Trophoblast cell (in vitro differentiated cells and primary cell): ENCODE measurements at regions not wholly inside any gene's neighbourhood (a gene's known extent, or its start where the extent isn't known, plus 50 kb on each side); places are given as distances from the start of the nearest gene placed in this dataset.
"Not testable (repeated sequence)": the region's sequence is repeated elsewhere in the genome, so short reads cannot be mapped to it uniquely, and the experiment has no call there.

Source experiments
- DNase-seq, 2 donors: peaks; one replicate each; pipeline ENCODE4 v3.0.0-alpha.2; 2016
- H2AFZ ChIP-seq: 2 replicates; pipeline ENCODE4 v1.6.1; 2013; ENCODE audit warnings: low read length, moderate library complexity, mild to moderate bottlenecking; ENCODE audit not compliant: insufficient read depth, poor library complexity
- H2AK5ac ChIP-seq: 2 replicates; pipeline ENCODE4 v1.6.1; 2013; ENCODE audit warnings: mild to moderate bottlenecking, low read length
- H2BK120ac ChIP-seq: 2 replicates; pipeline ENCODE4 v1.6.1; 2013; ENCODE audit warnings: low read length, mild to moderate bottlenecking, moderate library complexity; ENCODE audit not compliant: insufficient read depth, poor library complexity
- H2BK12ac ChIP-seq: 2 replicates; pipeline ENCODE4 v1.6.1; 2013; ENCODE audit warnings: mild to moderate bottlenecking, low read length, moderate library complexity
- H2BK5ac ChIP-seq: 2 replicates; pipeline ENCODE4 v1.6.1; 2013; ENCODE audit warnings: low read length, low read depth, moderate library complexity, mild to moderate bottlenecking; ENCODE audit not compliant: poor library complexity
- H3K14ac ChIP-seq: 2 replicates; pipeline ENCODE4 v1.6.1; 2013; ENCODE audit warnings: mild to moderate bottlenecking, low read length
- H3K18ac ChIP-seq: 2 replicates; pipeline ENCODE4 v1.6.1; 2013; ENCODE audit warnings: mild to moderate bottlenecking, low read length
- H3K23ac ChIP-seq: 2 replicates; pipeline ENCODE4 v1.6.1; 2013; ENCODE audit warnings: low read length
- H3K27ac ChIP-seq: 2 replicates; pipeline ENCODE4 v1.5.1; 2013; ENCODE audit warnings: low read depth, mild to moderate bottlenecking, inconsistent platforms, low read length, moderate library complexity
- H3K27me3 ChIP-seq: 2 replicates; pipeline ENCODE4 v1.6.1; 2013; ENCODE audit warnings: inconsistent platforms, mild to moderate bottlenecking, low read length, moderate library complexity; ENCODE audit not compliant: insufficient read depth
- H3K36me3 ChIP-seq, 2 experiments: 1 replicate in 1 of 2; 2 replicates in 1 of 2; pipeline ENCODE4 v1.6.1; 2013; ENCODE audit warnings: low read length in 2 of 2, mild to moderate bottlenecking in 2 of 2, moderate library complexity in 1 of 2; ENCODE audit not compliant: insufficient read depth in 2 of 2, control insufficient read depth in 1 of 2
- H3K4ac ChIP-seq: 2 replicates; pipeline ENCODE4 v1.6.1; 2013; ENCODE audit warnings: low read depth, mild to moderate bottlenecking, low read length, moderate library complexity
- H3K4me1 ChIP-seq, 2 experiments: 1 replicate in 1 of 2; 2 replicates in 1 of 2; pipeline ENCODE4 v1.6.1; 2013; ENCODE audit warnings: low read length in 2 of 2, mild to moderate bottlenecking in 2 of 2, moderate library complexity in 1 of 2; ENCODE audit not compliant: insufficient read depth in 2 of 2, control insufficient read depth in 1 of 2
- H3K4me2 ChIP-seq: 2 replicates; pipeline ENCODE4 v1.6.1; 2013; ENCODE audit warnings: inconsistent platforms, mild to moderate bottlenecking, low read length, moderate library complexity
- H3K4me3 ChIP-seq: 2 replicates; pipeline ENCODE4 v1.5.1; 2013; ENCODE audit warnings: mild to moderate bottlenecking, low read depth, low read length, inconsistent platforms
- H3K79me1 ChIP-seq: one replicate; pipeline ENCODE4 v1.6.1; 2013; ENCODE audit warnings: low read length
- H3K79me2 ChIP-seq: 2 replicates; pipeline ENCODE4 v1.6.1; 2013; ENCODE audit warnings: low read length, mild to moderate bottlenecking; ENCODE audit not compliant: control insufficient read depth, insufficient read depth, poor library complexity
- H3K9ac ChIP-seq: 2 replicates; pipeline ENCODE4 v1.6.1; 2013; ENCODE audit warnings: mild to moderate bottlenecking, low read length
- H3K9me3 ChIP-seq: 2 replicates; pipeline ENCODE4 v1.6.1; 2013; ENCODE audit warnings: low read depth, mild to moderate bottlenecking, control low read depth, inconsistent platforms, low read length; ENCODE audit not compliant: insufficient read depth
- H4K12ac ChIP-seq: 2 replicates; pipeline ENCODE4 v1.6.1; 2013; ENCODE audit warnings: low read depth, mild to moderate bottlenecking, low read length, moderate library complexity
- H4K8ac ChIP-seq: 2 replicates; pipeline ENCODE4 v1.6.1; 2013; ENCODE audit warnings: low read depth, mild to moderate bottlenecking, low read length, moderate library complexity
- H4K91ac ChIP-seq: one replicate; pipeline ENCODE4 v1.6.1; 2013; ENCODE audit warnings: low read depth, mild to moderate bottlenecking, low read length, moderate library complexity
- WGBS: extraction: QIAGEN DNeasy Blood & Tissue Kit; methylation state at CpG from one replicate; pipeline ENCODE4 v1.1.7; 2013; ENCODE audit warnings: missing lambda C conversion rate; ENCODE audit not compliant: insufficient read length, insufficient coverage; ENCODE audit errors: extremely low coverage; 5-methylcytosine and 5-hydroxymethylcytosine counted together

DNA sequence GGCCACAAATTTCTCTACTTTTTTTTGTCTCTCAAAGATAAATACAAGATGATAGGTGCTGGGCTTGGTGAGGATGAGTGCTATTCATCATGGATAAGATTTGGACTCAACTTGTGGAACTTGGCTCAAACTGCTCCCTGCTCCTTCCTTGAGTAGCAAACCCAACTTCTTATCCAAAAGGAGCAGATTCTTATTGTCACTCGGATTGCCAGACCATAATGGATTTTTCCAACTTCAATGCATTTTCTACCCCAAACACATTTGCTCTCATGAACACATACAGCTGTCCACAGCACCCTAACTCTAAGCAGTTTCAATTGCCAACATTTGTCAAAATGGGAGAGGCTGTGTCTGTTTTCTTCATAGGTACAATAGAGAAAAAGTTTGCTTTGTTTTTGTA, 99.5 kb upstream of the APCDD1 start:
- H3K9me3 ChIP-seq, result peaks cover 3% of the 10 kb centered on the region
- H3K27me3 ChIP-seq, result no peaks in the 10 kb centered on the region
- H2AFZ ChIP-seq, result no peak overlapping the region
- no peak overlapping the region for H3K4me2 ChIP-seq
- no peak overlapping the region for H4K91ac ChIP-seq
- H2BK5ac ChIP-seq, result no peak overlapping the region
- H3K4me1 ChIP-seq, result no peaks in the 10 kb centered on the region
- no peak overlapping the region for H3K9ac ChIP-seq
- H4K12ac ChIP-seq, result no peak overlapping the region
- H2AK5ac ChIP-seq, result no peak overlapping the region
- H3K79me1 ChIP-seq, result no peaks in the 10 kb centered on the region
- H3K27ac ChIP-seq, result no peak overlapping the region
- H3K23ac ChIP-seq, result no peak overlapping the region
- no peak overlapping the region for H2BK120ac ChIP-seq
- no peak overlapping the region for H4K8ac ChIP-seq
- H2BK12ac ChIP-seq, result no peak overlapping the region
- DNase-seq, result no peak
- H3K79me2 ChIP-seq, result no peaks in the 10 kb centered on the region
- H3K4ac ChIP-seq, result no peak overlapping the region
- WGBS, result no CpG with 5 or more reads among the region's 1 CpG
- H3K36me3 ChIP-seq, result no peaks in the 10 kb centered on the region
- no peak overlapping the region for H3K18ac ChIP-seq
- no peak overlapping the region for H3K14ac ChIP-seq
- H3K4me3 ChIP-seq, result no peak overlapping the region

DNA sequence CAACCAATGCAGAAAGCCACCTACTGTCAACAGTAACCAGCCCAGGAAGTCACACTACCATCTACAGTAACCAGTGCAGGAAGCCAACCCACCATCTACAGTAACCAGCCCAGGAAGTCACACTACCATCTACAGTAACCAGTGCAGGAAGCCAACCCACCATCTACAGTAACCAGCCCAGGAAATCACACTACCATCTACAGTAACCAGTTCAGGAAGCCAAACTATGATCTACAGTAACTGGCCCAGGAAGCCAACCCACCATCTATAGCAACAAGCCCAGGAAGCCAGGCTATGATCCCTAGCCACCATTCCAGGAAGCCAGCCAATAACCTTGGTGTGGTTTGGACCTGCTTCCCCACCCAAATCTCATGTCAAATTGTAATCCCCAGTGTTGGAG, 97.4 kb upstream of the APCDD1 start:
- not testable (repeated sequence) for H3K27ac ChIP-seq, H3K4me1 ChIP-seq, H3K4me3 ChIP-seq

DNA sequence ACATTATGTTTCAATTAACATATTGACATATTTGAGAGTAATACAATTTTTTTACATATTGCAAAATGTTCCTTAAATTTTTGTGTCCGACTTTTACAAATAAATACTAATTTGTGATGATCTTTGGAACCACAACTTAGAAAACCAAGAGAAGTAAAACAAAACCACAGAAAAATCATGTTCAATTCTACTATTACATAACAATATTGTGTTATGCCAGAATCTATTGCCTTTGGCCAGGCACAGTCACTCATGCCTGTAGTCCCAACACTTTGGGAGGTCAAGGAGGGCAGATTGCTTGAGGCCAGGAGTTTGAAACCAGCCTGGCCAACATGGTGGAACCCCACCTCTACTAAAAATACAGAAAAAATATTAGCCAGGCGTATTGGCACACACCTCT, 92.8 kb upstream of the APCDD1 start:
- H3K36me3 ChIP-seq, result no peaks in the 10 kb centered on the region
- WGBS, result no CpG with 5 or more reads among the region's 2 CpGs
- no peak overlapping the region for H2BK120ac ChIP-seq

More for the DNA sequence above, 97.4 kb upstream of the APCDD1 start:
- not testable (repeated sequence) for H3K14ac ChIP-seq, H3K9me3 ChIP-seq, H3K27me3 ChIP-seq, H2AK5ac ChIP-seq, H4K91ac ChIP-seq, H2AFZ ChIP-seq, H3K18ac ChIP-seq, H3K4me2 ChIP-seq, H3K36me3 ChIP-seq, H3K4ac ChIP-seq, H3K23ac ChIP-seq, H3K79me2 ChIP-seq, H3K9ac ChIP-seq, DNase-seq, H2BK5ac ChIP-seq, H2BK120ac ChIP-seq, H4K8ac ChIP-seq, H3K79me1 ChIP-seq, H2BK12ac ChIP-seq, H4K12ac ChIP-seq

DNA sequence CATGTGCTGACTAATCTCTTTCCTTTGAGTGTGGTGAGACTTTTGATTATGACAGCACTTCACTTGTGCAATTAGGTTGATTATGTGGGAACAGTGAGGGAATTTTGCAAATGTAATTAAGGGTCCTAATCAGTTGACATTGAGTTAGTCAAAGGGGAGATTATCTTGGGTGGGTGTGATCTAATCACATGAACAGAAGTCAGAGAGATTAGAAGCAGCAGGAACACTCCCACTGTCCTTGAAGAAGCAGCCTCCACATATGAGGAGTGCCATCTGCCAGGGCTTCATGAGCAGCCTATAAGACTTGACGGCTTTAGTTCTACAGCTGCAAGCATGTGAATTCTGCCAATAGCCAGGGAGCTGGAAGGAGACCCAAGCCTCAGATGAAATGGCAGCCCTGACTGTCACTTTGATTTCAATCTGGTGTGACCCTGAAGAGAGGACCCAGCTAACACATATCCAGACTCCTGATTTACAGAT, 89.4 kb upstream of the APCDD1 start:
- Histone ChIP-seq H2AK5ac (no peak overlapping the region), H3K27me3 (no peaks in the 10 kb centered on the region), H3K4ac (no peak overlapping the region), H2BK5ac (no peak overlapping the region), H3K9ac (no peak overlapping the region), H3K14ac (no peak overlapping the region), H3K27ac (no peak overlapping the region), H4K12ac (no peak overlapping the region), H3K4me1 (no peaks in the 10 kb centered on the region), H4K8ac (no peak overlapping the region), H2BK12ac (no peak overlapping the region), H3K36me3 (no peaks in the 10 kb centered on the region), H3K4me3 (no peak overlapping the region), H3K4me2 (no peak overlapping the region), H3K23ac (no peak overlapping the region), H2AFZ (no peak overlapping the region), H3K79me2 (no peaks in the 10 kb centered on the region), H3K9me3 (peaks cover 2% of the 10 kb centered on the region), H2BK120ac (no peak overlapping the region), H3K18ac (no peak overlapping the region), H4K91ac (no peak overlapping the region), H3K79me1 (no peaks in the 10 kb centered on the region)
- no CpG with 5 or more reads among the region's 1 CpG for WGBS
- no peak for DNase-seq

More for the DNA sequence above, 92.8 kb upstream of the APCDD1 start:
- H3K9ac ChIP-seq, result no peak overlapping the region
- no peak overlapping the region for H2BK12ac ChIP-seq
- no peak overlapping the region for H3K18ac ChIP-seq
- H3K27me3 ChIP-seq, result no peaks in the 10 kb centered on the region
- no peak overlapping the region for H4K8ac ChIP-seq
- no peak overlapping the region for H4K12ac ChIP-seq
- H3K14ac ChIP-seq, result no peak overlapping the region
- no peaks in the 10 kb centered on the region for H3K79me2 ChIP-seq
- H2AK5ac ChIP-seq, result no peak overlapping the region
- H3K4me3 ChIP-seq, result no peak overlapping the region
- H3K23ac ChIP-seq, result no peak overlapping the region
- no peak overlapping the region for H3K4ac ChIP-seq
- DNase-seq, result no peak
- no peak overlapping the region for H3K4me2 ChIP-seq
- no peak overlapping the region for H2BK5ac ChIP-seq
- no peaks in the 10 kb centered on the region for H3K79me1 ChIP-seq
- no peaks in the 10 kb centered on the region for H3K4me1 ChIP-seq
- no peak overlapping the region for H2AFZ ChIP-seq
- H3K9me3 ChIP-seq, result peaks cover 3% of the 10 kb centered on the region
- no peak overlapping the region for H3K27ac ChIP-seq
- H4K91ac ChIP-seq, result no peak overlapping the region
